Epidermal melanocyte (primary cell): ENCODE measurements at regions not wholly inside any gene's neighbourhood (a gene's known extent, or its start where the extent isn't known, plus 50 kb on each side); places are given as distances from the start of the nearest gene placed in this dataset.

Experiments
- DNase-seq: peaks from one replicate; pipeline ENCODE4 v3.0.0; 2011; ENCODE audit warnings: low spot score; ENCODE audit not compliant: insufficient read length

GRCh38 chr1:88052167-88052566, 631.9 kb upstream of the PKN2 start:
- no peak for DNase-seq

GRCh38 chr1:88053065-88053464, 631.0 kb upstream of the PKN2 start:
- no peak for DNase-seq

- no peak for DNase-seq
These were observed 627.2 kb upstream of the PKN2 start for GRCh38 chr1:88056881-88057280.

GRCh38 chr1:88058205-88058604, 625.9 kb upstream of the PKN2 start:
- no peak for DNase-seq

- no peak for DNase-seq
These were observed 623.9 kb upstream of the PKN2 start for GRCh38 chr1:88060112-88060673.

- DNase-seq: no peak
These were observed 623.2 kb upstream of the PKN2 start for GRCh38 chr1:88060750-88061491.

- DNase-seq: no peak
These were observed 622.4 kb upstream of the PKN2 start for GRCh38 chr1:88061492-88062177.

GRCh38 chr1:88062650-88063153, 621.4 kb upstream of the PKN2 start:
- no peak for DNase-seq

- DNase-seq: no peak
These were observed 620.5 kb upstream of the PKN2 start for GRCh38 chr1:88063605-88064004.

GRCh38 chr1:88068407-88068960, 615.6 kb upstream of the PKN2 start:
- DNase-seq: no peak

GRCh38 chr1:88070956-88071355, 613.1 kb upstream of the PKN2 start:
- no peak for DNase-seq

- no peak for DNase-seq
These were observed 609.4 kb upstream of the PKN2 start for GRCh38 chr1:88074661-88075060.

- DNase-seq: no peak
These were observed 608.3 kb upstream of the PKN2 start for GRCh38 chr1:88075813-88076212.

GRCh38 chr1:88079036-88079435, 605.0 kb upstream of the PKN2 start:
- no peak for DNase-seq

- DNase-seq: no peak
These were observed 603.2 kb upstream of the PKN2 start for GRCh38 chr1:88080875-88081274.

- no peak for DNase-seq
These were observed 595.6 kb upstream of the PKN2 start for GRCh38 chr1:88088481-88088880.

- no peak for DNase-seq
These were observed 594.1 kb upstream of the PKN2 start for GRCh38 chr1:88089961-88090360.

GRCh38 chr1:88098881-88099280, 585.2 kb upstream of the PKN2 start:
- DNase-seq: no peak

GRCh38 chr1:88101041-88101440, 583.0 kb upstream of the PKN2 start:
- no peak for DNase-seq

GRCh38 chr1:88104236-88104635, 579.8 kb upstream of the PKN2 start:
- DNase-seq: no peak

- no peak for DNase-seq
These were observed 579.2 kb upstream of the PKN2 start for GRCh38 chr1:88104886-88105285.

- no peak for DNase-seq
These were observed 572.3 kb upstream of the PKN2 start for GRCh38 chr1:88111816-88112215.
